ENCODE measurements at regions not wholly inside any gene's neighbourhood (a gene's known extent, or its start where the extent isn't known, plus 50 kb on each side); places are given as distances from the start of the nearest gene placed in this dataset.

GRCh38 chr13:53161251-53161650 lies 132.6 kb downstream of the OLFM4 start:
- no peak for TF ChIP-seq CTCF (IDR thresholded peaks at IDR 0.05)
- TF ChIP-seq POLR2AphosphoS5 (IDR thresholded peaks at IDR 0.05; ENCODE audit: insufficient read depth in 1 of 2, low read depth in 1 of 2) = no peak
- TF ChIP-seq POLR2A (IDR thresholded peaks at IDR 0.05) = no peak
